Transverse colon (tissue), 3 donors: ENCODE measurements at regions not wholly inside any gene's neighbourhood (a gene's known extent, or its start where the extent isn't known, plus 50 kb on each side); places are given as distances from the start of the nearest gene placed in this dataset.
"Not testable (repeated sequence)": the region's sequence is repeated elsewhere in the genome, so short reads cannot be mapped to it uniquely, and the experiment has no call there.

Experiments
- EP300 ChIP-seq: sonication (generic); formaldehyde crosslinking; IDR thresholded peaks from one replicate; pipeline ENCODE4 v1.6.1; 2017; ENCODE audit warnings: antibody characterized with exemption, low read depth
- POLR2A ChIP-seq: fragments of 450-650 bp; IDR thresholded peaks from one replicate; pipeline ENCODE4 v1.6.1; 2016; ENCODE audit warnings: antibody characterized with exemption, mild to moderate bottlenecking, moderate library complexity
- TF ChIP-seq, protein P1 (sequence below), 5 experiments: fragments of 200-600 bp in 3 of 5; fragments of 450-650 bp in 2 of 5; sonication (generic) in 3 of 5; IDR thresholded peaks; 1 replicate in 2 of 5; 2 replicates in 3 of 5; pipeline ENCODE4 v1.5.1; 2016 to 2017; ENCODE audit warnings: antibody characterized with exemption in 5 of 5, inconsistent platforms in 3 of 5, mild to moderate bottlenecking in 2 of 5, moderate library complexity in 1 of 5

DNA sequence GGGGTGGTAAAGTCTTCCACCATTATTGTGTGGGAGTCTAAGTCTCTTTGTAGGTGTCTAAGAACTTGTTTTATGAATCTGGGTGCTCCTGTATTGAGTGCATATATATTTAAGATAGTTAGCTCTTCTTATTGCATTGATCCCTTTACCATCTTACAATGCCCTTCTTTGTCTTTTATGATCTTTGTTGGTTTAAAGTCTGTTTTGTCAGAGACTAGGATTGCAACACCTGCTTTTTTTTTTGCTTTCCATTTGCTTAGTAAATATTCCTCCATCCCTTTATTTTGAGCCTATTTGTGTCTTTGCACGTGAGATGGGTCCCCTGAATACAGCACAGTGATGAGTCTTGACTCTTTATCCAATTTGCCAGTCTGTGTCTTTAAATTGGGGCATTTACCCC, 301.6 kb downstream of the ZIC1 start:
- TF ChIP-seq, protein P1, sequence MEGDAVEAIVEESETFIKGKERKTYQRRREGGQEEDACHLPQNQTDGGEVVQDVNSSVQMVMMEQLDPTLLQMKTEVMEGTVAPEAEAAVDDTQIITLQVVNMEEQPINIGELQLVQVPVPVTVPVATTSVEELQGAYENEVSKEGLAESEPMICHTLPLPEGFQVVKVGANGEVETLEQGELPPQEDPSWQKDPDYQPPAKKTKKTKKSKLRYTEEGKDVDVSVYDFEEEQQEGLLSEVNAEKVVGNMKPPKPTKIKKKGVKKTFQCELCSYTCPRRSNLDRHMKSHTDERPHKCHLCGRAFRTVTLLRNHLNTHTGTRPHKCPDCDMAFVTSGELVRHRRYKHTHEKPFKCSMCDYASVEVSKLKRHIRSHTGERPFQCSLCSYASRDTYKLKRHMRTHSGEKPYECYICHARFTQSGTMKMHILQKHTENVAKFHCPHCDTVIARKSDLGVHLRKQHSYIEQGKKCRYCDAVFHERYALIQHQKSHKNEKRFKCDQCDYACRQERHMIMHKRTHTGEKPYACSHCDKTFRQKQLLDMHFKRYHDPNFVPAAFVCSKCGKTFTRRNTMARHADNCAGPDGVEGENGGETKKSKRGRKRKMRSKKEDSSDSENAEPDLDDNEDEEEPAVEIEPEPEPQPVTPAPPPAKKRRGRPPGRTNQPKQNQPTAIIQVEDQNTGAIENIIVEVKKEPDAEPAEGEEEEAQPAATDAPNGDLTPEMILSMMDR (IDR thresholded peaks at IDR 0.05), result not testable (repeated sequence)
- not testable (repeated sequence) for TF ChIP-seq EP300, POLR2A
